Inferior parietal cortex (tissue), 1 donor: ENCODE measurements at regions not wholly inside any gene's neighbourhood (a gene's known extent, or its start where the extent isn't known, plus 50 kb on each side); places are given as distances from the start of the nearest gene placed in this dataset.

ENCODE experiments used
- DNase-seq: peaks from one replicate; pipeline ENCODE4 v3.0.0-alpha.2; 2016; ENCODE audit errors: extremely low spot score

GRCh38 chr20:10770753-10771152 is 97.0 kb upstream of the JAG1 start:
- DNase-seq = no peak

GRCh38 chr20:10771435-10772140 is 97.8 kb upstream of the JAG1 start:
- DNase-seq = no peak

- no peak for DNase-seq
Measured at GRCh38 chr20:10774357-10774943, 100.7 kb upstream of the JAG1 start.

GRCh38 chr20:10777710-10778109 is 103.9 kb upstream of the JAG1 start:
- no peak for DNase-seq

GRCh38 chr20:10779911-10780310 is 106.1 kb upstream of the JAG1 start:
- no peak for DNase-seq

GRCh38 chr20:10780901-10781300 is 107.1 kb upstream of the JAG1 start:
- no peak for DNase-seq

- no peak for DNase-seq
Measured at GRCh38 chr20:10781526-10781925, 107.7 kb upstream of the JAG1 start.

- no peak for DNase-seq
Measured at GRCh38 chr20:10783707-10784553, 110.1 kb upstream of the JAG1 start.

GRCh38 chr20:10784554-10785183 is 110.9 kb upstream of the JAG1 start:
- DNase-seq = no peak

GRCh38 chr20:10786678-10787077 is 112.9 kb upstream of the JAG1 start:
- no peak for DNase-seq

- peak; percentile 37 for DNase-seq
Measured at GRCh38 chr20:10788055-10788454, 114.3 kb upstream of the JAG1 start.

- DNase-seq = no peak
Measured at GRCh38 chr20:10788877-10789276, 115.1 kb upstream of the JAG1 start.

- DNase-seq = no peak
Measured at GRCh38 chr20:10789386-10789785, 115.6 kb upstream of the JAG1 start.

GRCh38 chr20:10790013-10790412 is 116.2 kb upstream of the JAG1 start:
- DNase-seq = no peak

GRCh38 chr20:10792291-10792690 is 118.5 kb upstream of the JAG1 start:
- DNase-seq = peak; percentile 27

- no peak for DNase-seq
Measured at GRCh38 chr20:10793766-10794165, 120.0 kb upstream of the JAG1 start.

- DNase-seq = no peak
Measured at GRCh38 chr20:10794765-10795164, 121.0 kb upstream of the JAG1 start.

GRCh38 chr20:10795286-10796026 is 121.7 kb upstream of the JAG1 start:
- no peak for DNase-seq

GRCh38 chr20:10798811-10799210 is 125.0 kb upstream of the JAG1 start:
- no peak for DNase-seq

- DNase-seq = no peak
Measured at GRCh38 chr20:10799735-10800134, 125.9 kb upstream of the JAG1 start.

- DNase-seq = no peak
Measured at GRCh38 chr20:10800288-10800687, 126.5 kb upstream of the JAG1 start.

GRCh38 chr20:10802236-10802635 is 128.4 kb upstream of the JAG1 start:
- DNase-seq = no peak
